H1 (cell line): ENCODE measurements at regions not wholly inside any gene's neighbourhood (a gene's known extent, or its start where the extent isn't known, plus 50 kb on each side); places are given as distances from the start of the nearest gene placed in this dataset.

Experiments used
- TF ChIP-seq, protein P1 (sequence below): fragments of 300-600 bp; sonication (generic); IDR thresholded peaks from 2 replicates; pipeline ENCODE4 v1.7.1; 2012; ENCODE audit warnings: low read length, moderate library complexity, mild to moderate bottlenecking, inconsistent platforms; ENCODE audit not compliant: insufficient replicate concordance

DNA sequence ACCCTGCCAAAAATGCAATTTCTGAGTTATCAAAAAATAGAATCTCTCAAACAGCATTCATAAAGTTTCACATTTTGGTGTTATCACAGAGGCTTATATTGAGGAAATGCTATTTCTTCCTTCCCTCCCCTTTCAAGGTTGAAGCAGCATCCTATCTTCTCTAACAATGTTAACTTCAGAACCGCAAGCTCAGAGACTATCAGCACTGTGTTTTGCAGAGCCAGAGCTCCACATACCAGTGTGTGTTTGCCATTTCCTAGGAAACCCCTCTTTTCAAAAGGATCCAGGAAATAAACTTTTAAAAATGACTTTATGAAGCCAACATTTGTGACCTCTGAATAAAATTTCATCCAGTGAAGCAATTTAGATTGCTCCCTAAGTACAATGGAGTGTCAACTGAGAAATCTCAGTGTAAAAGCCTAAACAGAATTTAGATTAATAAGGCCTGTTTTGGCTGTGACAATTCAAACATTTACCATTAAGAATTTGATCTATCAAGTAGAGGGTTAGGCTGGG is 332.6 kb downstream of the NOVA1 start (continued):
- TF ChIP-seq, protein P1, sequence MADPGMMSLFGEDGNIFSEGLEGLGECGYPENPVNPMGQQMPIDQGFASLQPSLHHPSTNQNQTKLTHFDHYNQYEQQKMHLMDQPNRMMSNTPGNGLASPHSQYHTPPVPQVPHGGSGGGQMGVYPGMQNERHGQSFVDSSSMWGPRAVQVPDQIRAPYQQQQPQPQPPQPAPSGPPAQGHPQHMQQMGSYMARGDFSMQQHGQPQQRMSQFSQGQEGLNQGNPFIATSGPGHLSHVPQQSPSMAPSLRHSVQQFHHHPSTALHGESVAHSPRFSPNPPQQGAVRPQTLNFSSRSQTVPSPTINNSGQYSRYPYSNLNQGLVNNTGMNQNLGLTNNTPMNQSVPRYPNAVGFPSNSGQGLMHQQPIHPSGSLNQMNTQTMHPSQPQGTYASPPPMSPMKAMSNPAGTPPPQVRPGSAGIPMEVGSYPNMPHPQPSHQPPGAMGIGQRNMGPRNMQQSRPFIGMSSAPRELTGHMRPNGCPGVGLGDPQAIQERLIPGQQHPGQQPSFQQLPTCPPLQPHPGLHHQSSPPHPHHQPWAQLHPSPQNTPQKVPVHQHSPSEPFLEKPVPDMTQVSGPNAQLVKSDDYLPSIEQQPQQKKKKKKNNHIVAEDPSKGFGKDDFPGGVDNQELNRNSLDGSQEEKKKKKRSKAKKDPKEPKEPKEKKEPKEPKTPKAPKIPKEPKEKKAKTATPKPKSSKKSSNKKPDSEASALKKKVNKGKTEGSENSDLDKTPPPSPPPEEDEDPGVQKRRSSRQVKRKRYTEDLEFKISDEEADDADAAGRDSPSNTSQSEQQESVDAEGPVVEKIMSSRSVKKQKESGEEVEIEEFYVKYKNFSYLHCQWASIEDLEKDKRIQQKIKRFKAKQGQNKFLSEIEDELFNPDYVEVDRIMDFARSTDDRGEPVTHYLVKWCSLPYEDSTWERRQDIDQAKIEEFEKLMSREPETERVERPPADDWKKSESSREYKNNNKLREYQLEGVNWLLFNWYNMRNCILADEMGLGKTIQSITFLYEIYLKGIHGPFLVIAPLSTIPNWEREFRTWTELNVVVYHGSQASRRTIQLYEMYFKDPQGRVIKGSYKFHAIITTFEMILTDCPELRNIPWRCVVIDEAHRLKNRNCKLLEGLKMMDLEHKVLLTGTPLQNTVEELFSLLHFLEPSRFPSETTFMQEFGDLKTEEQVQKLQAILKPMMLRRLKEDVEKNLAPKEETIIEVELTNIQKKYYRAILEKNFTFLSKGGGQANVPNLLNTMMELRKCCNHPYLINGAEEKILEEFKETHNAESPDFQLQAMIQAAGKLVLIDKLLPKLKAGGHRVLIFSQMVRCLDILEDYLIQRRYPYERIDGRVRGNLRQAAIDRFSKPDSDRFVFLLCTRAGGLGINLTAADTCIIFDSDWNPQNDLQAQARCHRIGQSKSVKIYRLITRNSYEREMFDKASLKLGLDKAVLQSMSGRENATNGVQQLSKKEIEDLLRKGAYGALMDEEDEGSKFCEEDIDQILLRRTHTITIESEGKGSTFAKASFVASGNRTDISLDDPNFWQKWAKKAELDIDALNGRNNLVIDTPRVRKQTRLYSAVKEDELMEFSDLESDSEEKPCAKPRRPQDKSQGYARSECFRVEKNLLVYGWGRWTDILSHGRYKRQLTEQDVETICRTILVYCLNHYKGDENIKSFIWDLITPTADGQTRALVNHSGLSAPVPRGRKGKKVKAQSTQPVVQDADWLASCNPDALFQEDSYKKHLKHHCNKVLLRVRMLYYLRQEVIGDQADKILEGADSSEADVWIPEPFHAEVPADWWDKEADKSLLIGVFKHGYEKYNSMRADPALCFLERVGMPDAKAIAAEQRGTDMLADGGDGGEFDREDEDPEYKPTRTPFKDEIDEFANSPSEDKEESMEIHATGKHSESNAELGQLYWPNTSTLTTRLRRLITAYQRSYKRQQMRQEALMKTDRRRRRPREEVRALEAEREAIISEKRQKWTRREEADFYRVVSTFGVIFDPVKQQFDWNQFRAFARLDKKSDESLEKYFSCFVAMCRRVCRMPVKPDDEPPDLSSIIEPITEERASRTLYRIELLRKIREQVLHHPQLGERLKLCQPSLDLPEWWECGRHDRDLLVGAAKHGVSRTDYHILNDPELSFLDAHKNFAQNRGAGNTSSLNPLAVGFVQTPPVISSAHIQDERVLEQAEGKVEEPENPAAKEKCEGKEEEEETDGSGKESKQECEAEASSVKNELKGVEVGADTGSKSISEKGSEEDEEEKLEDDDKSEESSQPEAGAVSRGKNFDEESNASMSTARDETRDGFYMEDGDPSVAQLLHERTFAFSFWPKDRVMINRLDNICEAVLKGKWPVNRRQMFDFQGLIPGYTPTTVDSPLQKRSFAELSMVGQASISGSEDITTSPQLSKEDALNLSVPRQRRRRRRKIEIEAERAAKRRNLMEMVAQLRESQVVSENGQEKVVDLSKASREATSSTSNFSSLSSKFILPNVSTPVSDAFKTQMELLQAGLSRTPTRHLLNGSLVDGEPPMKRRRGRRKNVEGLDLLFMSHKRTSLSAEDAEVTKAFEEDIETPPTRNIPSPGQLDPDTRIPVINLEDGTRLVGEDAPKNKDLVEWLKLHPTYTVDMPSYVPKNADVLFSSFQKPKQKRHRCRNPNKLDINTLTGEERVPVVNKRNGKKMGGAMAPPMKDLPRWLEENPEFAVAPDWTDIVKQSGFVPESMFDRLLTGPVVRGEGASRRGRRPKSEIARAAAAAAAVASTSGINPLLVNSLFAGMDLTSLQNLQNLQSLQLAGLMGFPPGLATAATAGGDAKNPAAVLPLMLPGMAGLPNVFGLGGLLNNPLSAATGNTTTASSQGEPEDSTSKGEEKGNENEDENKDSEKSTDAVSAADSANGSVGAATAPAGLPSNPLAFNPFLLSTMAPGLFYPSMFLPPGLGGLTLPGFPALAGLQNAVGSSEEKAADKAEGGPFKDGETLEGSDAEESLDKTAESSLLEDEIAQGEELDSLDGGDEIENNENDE = no peak
